Ishikawa (cell line): ENCODE measurements at regions not wholly inside any gene's neighbourhood (a gene's known extent, or its start where the extent isn't known, plus 50 kb on each side); places are given as distances from the start of the nearest gene placed in this dataset.

Experiments
- CEBPB ChIP-seq: IDR thresholded peaks from 2 replicates; pipeline ENCODE4 v1.6.1; 2012
- CREB1 ChIP-seq: IDR thresholded peaks from 2 replicates; pipeline ENCODE4 v1.6.1; 2012; ENCODE audit warnings: low read depth
- EGR1 ChIP-seq: IDR thresholded peaks from 2 replicates; pipeline ENCODE4 v1.6.1; 2012
- EP300 ChIP-seq: IDR thresholded peaks from 2 replicates; pipeline ENCODE4 v1.6.1; 2012; ENCODE audit warnings: borderline replicate concordance
- FOXM1 ChIP-seq: IDR thresholded peaks from 2 replicates; pipeline ENCODE4 v1.6.1; 2012; ENCODE audit warnings: low read depth, borderline replicate concordance
- NFIC ChIP-seq: IDR thresholded peaks from 2 replicates; pipeline ENCODE4 v1.6.1; 2012
- RAD21 ChIP-seq: IDR thresholded peaks from 2 replicates; pipeline ENCODE4 v1.6.1; 2012; ENCODE audit warnings: low read depth
- TAF1 ChIP-seq: IDR thresholded peaks from 2 replicates; pipeline ENCODE4 v1.6.1; 2012; ENCODE audit warnings: low read depth, mild to moderate bottlenecking
- TCF12 ChIP-seq: IDR thresholded peaks from 2 replicates; pipeline ENCODE4 v1.6.1; 2012; ENCODE audit warnings: low read depth
- TEAD4 ChIP-seq: IDR thresholded peaks from 2 replicates; pipeline ENCODE4 v1.6.1; 2012
- YY1 ChIP-seq: IDR thresholded peaks from 2 replicates; pipeline ENCODE4 v1.6.1; 2012; ENCODE audit warnings: low read depth
- ZBTB7A ChIP-seq: IDR thresholded peaks from 2 replicates; pipeline ENCODE4 v1.6.1; 2012; ENCODE audit warnings: low read depth
- TF ChIP-seq, protein P1 (sequence below): IDR thresholded peaks from 2 replicates; pipeline ENCODE4 v1.6.1; 2012
- TF ChIP-seq, protein P2 (sequence below): IDR thresholded peaks from 2 replicates; pipeline ENCODE4 v1.6.1; 2012; ENCODE audit warnings: low read depth, mild to moderate bottlenecking
- TF ChIP-seq, protein P3 (sequence below): IDR thresholded peaks from 2 replicates; pipeline ENCODE4 v1.6.1; 2012

DNA sequence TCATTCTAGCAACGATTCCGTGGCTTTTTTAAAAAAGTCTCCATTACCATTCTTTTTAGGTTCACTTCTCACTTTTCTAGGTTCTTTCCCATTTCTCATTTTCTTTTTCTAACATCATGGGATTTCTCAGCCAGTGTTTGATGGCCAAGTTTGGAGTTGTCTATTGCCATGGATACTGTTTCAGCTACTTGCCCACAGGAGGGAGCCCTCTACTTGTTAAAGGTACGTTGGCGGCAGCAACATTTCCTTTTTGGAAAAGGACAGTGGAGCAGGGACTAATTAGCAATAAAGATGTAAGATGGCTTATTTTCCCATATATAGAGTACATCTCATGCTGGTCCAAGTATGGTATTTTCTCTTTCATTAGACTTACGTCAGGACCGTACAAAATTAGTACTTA is 2257.5 kb upstream of the C9orf72 start:
- TF ChIP-seq RAD21 (peak; percentile 79), ZBTB7A (no peak)

DNA sequence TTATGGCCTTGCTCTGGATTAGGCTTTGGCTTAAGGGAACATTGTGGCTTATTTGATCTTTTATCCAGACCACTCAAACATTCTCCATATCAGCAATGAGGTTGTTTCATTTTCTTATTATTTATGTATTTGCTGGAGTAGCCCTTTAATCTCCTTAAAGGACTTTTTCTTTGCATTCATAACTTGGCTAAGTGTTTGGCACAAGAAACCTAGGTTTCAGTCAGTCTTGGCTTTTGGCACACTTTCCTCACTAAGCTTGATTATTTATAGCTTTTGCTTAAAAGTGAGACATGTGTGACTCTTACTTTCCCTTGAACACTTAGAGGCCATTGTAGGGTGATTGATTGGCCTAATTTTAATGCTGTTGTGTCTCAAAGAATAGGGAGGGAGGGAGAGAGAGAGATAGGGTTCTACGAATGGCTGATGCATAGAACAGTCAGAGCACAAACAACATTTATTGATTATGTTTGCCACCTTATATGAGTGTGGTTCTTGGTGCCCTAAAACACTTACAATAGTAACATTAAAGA is 2265.3 kb upstream of the C9orf72 start:
- no peak for TF ChIP-seq ZBTB7A
- TF ChIP-seq EP300: no peak
- no peak for TF ChIP-seq TEAD4
- TF ChIP-seq CEBPB: no peak
- TF ChIP-seq, protein P1, sequence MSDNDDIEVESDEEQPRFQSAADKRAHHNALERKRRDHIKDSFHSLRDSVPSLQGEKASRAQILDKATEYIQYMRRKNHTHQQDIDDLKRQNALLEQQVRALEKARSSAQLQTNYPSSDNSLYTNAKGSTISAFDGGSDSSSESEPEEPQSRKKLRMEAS: no peak
- TF ChIP-seq NFIC: no peak
- no peak for TF ChIP-seq RAD21
- TF ChIP-seq, protein P2, sequence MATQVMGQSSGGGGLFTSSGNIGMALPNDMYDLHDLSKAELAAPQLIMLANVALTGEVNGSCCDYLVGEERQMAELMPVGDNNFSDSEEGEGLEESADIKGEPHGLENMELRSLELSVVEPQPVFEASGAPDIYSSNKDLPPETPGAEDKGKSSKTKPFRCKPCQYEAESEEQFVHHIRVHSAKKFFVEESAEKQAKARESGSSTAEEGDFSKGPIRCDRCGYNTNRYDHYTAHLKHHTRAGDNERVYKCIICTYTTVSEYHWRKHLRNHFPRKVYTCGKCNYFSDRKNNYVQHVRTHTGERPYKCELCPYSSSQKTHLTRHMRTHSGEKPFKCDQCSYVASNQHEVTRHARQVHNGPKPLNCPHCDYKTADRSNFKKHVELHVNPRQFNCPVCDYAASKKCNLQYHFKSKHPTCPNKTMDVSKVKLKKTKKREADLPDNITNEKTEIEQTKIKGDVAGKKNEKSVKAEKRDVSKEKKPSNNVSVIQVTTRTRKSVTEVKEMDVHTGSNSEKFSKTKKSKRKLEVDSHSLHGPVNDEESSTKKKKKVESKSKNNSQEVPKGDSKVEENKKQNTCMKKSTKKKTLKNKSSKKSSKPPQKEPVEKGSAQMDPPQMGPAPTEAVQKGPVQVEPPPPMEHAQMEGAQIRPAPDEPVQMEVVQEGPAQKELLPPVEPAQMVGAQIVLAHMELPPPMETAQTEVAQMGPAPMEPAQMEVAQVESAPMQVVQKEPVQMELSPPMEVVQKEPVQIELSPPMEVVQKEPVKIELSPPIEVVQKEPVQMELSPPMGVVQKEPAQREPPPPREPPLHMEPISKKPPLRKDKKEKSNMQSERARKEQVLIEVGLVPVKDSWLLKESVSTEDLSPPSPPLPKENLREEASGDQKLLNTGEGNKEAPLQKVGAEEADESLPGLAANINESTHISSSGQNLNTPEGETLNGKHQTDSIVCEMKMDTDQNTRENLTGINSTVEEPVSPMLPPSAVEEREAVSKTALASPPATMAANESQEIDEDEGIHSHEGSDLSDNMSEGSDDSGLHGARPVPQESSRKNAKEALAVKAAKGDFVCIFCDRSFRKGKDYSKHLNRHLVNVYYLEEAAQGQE: no peak
- TF ChIP-seq TAF1: no peak

DNA sequence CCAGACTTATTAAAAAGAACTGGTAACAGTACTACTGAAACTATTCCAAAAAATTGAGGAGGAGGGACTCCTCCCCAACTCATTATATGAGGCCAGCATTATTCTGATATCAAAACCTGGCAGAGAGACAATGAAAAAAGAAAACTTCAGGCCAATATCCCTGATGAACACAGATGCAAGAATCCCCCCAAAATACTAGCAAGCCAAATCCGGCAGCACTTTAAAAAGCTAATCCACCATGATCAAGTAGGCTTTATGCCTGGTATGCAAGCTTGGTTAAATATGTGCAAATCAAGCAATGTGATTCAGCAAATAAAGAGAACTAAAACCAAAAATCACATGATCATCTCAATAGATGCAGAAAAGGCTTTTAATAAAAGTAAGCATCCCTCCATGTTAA is 2271.0 kb upstream of the C9orf72 start:
- TF ChIP-seq CEBPB: no peak
- TF ChIP-seq CREB1: no peak
- no peak for TF ChIP-seq EP300
- no peak for TF ChIP-seq TEAD4
- TF ChIP-seq, protein P3, sequence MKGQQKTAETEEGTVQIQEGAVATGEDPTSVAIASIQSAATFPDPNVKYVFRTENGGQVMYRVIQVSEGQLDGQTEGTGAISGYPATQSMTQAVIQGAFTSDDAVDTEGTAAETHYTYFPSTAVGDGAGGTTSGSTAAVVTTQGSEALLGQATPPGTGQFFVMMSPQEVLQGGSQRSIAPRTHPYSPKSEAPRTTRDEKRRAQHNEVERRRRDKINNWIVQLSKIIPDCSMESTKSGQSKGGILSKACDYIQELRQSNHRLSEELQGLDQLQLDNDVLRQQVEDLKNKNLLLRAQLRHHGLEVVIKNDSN: no peak
- TF ChIP-seq RAD21: no peak
- no peak for TF ChIP-seq NFIC
- TF ChIP-seq TCF12: no peak
- TF ChIP-seq YY1: no peak
- no peak for TF ChIP-seq ZBTB7A
- TF ChIP-seq, protein P2: no peak
- TF ChIP-seq, protein P1: no peak
- no peak for TF ChIP-seq TAF1
- TF ChIP-seq EGR1: no peak
- TF ChIP-seq FOXM1: no peak

DNA sequence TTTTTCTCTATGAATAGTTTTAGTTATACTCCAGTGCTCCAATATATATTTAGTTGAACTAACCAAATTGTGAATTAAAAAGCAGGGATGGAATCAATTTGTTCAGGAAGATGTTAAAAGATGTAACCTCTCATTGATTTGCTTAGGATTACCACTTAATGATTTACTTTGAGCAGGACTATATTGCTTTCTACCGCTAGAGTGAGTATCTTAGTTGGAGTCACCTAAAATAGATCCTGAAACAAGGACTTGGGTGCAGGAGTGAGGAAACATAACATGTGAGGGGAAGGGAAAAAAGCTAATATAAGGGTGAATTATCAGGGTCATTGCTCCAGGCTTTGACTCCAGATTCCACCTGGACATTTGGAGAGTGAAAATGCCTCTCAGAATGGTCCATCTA is 2277.4 kb upstream of the C9orf72 start:
- TF ChIP-seq, protein P3: no peak

DNA sequence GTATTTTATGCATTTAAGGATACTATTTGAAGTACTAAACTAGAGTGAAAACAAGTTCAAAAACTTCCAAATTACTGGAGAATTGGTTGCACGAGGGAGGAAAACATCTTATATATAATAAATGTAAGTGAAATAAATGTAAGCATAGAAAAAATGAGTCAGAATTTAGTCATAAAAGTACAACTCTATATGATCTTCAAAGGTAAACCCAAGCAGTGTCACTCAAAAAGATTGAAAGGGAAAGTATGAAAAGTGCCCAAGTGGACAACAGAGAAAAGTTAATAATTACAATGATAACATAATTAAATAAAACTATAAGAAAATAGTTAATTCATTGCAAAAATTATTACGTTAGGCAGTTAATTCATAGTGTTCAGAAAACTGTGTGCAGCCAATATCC is 2288.5 kb upstream of the C9orf72 start:
- TF ChIP-seq RAD21 (no peak), TCF12 (no peak), ZBTB7A (no peak), EGR1 (no peak), EP300 (no peak), TEAD4 (no peak), YY1 (no peak), CREB1 (no peak), TAF1 (no peak), CEBPB (no peak), FOXM1 (no peak), NFIC (no peak)
- TF ChIP-seq, protein P1: no peak
- TF ChIP-seq, protein P3: no peak
- TF ChIP-seq, protein P2: no peak
